ENCODE measurements at regions not wholly inside any gene's neighbourhood (a gene's known extent, or its start where the extent isn't known, plus 50 kb on each side); places are given as distances from the start of the nearest gene placed in this dataset.

- Histone ChIP-seq H2AK5ac (ENCODE audit: low read depth, low read length) (no peak overlapping the region), H3K27ac (ENCODE audit: insufficient read depth, low read length) (no peak overlapping the region), H2AFZ (replicated peaks; ENCODE audit: low read length, poor library complexity) (no peak overlapping the region), H3K79me1 (ENCODE audit: low read depth in 1 of 2, low read length in 2 of 2) (no peaks in the 10 kb centered on the region), H3K18ac (ENCODE audit: low read depth, low read length) (no peak overlapping the region), H3K4ac (ENCODE audit: low read depth, low read length) (no peak overlapping the region), H3K9me3 (ENCODE audit: control insufficient read depth, insufficient read depth, low read length) (no peaks in the 10 kb centered on the region), H4K20me1 (ENCODE audit: insufficient read depth, low read length) (no peaks in the 10 kb centered on the region), H3K9me1 (ENCODE audit: insufficient read depth, low read length) (no peaks in the 10 kb centered on the region), H4K5ac (ENCODE audit: low read depth, low read length) (no peak overlapping the region), H4K8ac (ENCODE audit: low read depth in 2 of 2, low read length in 2 of 2) (no peak overlapping the region), H3K4me3 (ENCODE audit: insufficient read depth, low read depth, low read length) (no peak overlapping the region), H3K36me3 (ENCODE audit: control insufficient read depth, insufficient read depth, low read length) (no peaks in the 10 kb centered on the region), H2AK9ac (replicated peaks; ENCODE audit: low read depth, low read length, poor library complexity) (no peak overlapping the region), H3K27me3 (ENCODE audit: control insufficient read depth, insufficient read depth, low read length) (no peaks in the 10 kb centered on the region), H2BK5ac (ENCODE audit: low read depth, low read length, poor library complexity, severe bottlenecking) (no peak overlapping the region), H3K4me1 (ENCODE audit: control insufficient read depth, insufficient read depth, low read length) (no peaks in the 10 kb centered on the region), H2BK120ac (ENCODE audit: low read depth, low read length) (no peak overlapping the region), H2BK15ac (ENCODE audit: low read depth, low read length) (no peak overlapping the region), H3K14ac (replicated peaks; ENCODE audit: low read depth, low read length) (no peak overlapping the region), H3K4me2 (ENCODE audit: low read depth, low read length) (no peak overlapping the region), H3K56ac (ENCODE audit: extremely low read depth, insufficient read depth, low read length) (no peak overlapping the region), H2BK20ac (ENCODE audit: low read depth, low read length) (no peak overlapping the region), H3K23ac (ENCODE audit: low read depth, low read length) (no peak overlapping the region), H3K9ac (ENCODE audit: low read depth, low read length) (no peak overlapping the region), H4K91ac (ENCODE audit: insufficient read depth, low read depth, low read length) (no peak overlapping the region)
- dilution Hi-C loops (cut with HindIII; ENCODE audit: low sequenced_read_pairs, unreplicated experiment) = no loop called here
- DNase-seq (no peak), ATAC-seq (ENCODE audit: low read depth) (no peak)
- TF ChIP-seq MAZ (IDR thresholded peaks at IDR 0.05; ENCODE audit: borderline replicate concordance, low read depth, low read length) = no peak
- TF ChIP-seq RFX5 (IDR thresholded peaks at IDR 0.05; ENCODE audit: low read depth, low read length) = no peak
- TF ChIP-seq BHLHE40 (IDR thresholded peaks at IDR 0.05; ENCODE audit: low read depth, low read length) = no peak
- 0 out of 2 replicates have a peak, but pooled peaks have one; percentile 7 for TF ChIP-seq MAFK (IDR thresholded peaks at IDR 0.05; ENCODE audit: low read depth, low read length)
- BruUV-seq (replicated peaks) = no TSS peak
- in situ Hi-C loops (cut with MboI; ENCODE audit: low sequenced_read_pairs) = no loop called here
- intact Hi-C loops (cut with micrococcal nuclease) = no loop called here
- CTCF ChIA-PET = no interaction called here
- POLR2A ChIA-PET (ENCODE audit: unreplicated experiment) = no interaction called here
These were observed 394.1 kb downstream of the PRDM5 start for GRCh38 chr4:120528428-120528827.

All from IMR-90 (cell line).